ENCODE measurements at regions not wholly inside any gene's neighbourhood (a gene's known extent, or its start where the extent isn't known, plus 50 kb on each side); places are given as distances from the start of the nearest gene placed in this dataset.

- no peak for DNase-seq
Observed at GRCh38 chr6:87935196-87935595, 112.4 kb upstream of the SPACA1 start.

DNA sequence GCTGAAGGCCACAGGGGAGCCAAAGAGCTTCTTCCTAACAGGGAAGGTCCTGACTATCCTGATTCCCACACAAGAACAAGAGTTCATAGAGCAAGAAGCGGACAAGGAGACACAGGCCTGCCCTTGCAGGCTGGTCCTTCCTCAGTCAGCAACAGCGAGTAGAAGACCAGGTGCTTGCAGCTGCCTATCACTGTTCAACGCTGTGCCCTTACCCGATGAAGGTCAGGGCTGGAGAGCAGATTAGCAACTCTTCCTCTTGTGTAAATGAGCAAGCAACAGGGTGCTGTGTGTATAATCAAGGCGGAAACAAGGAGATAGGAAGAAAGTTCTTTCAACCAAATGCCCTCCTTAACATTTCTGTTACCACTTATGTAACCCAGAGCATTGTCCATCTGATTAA, 115.3 kb upstream of the SPACA1 start:
- no peak for DNase-seq

- peak; percentile 92 for DNase-seq
Observed at GRCh38 chr6:87929843-87930288, 117.8 kb upstream of the SPACA1 start.

DNA sequence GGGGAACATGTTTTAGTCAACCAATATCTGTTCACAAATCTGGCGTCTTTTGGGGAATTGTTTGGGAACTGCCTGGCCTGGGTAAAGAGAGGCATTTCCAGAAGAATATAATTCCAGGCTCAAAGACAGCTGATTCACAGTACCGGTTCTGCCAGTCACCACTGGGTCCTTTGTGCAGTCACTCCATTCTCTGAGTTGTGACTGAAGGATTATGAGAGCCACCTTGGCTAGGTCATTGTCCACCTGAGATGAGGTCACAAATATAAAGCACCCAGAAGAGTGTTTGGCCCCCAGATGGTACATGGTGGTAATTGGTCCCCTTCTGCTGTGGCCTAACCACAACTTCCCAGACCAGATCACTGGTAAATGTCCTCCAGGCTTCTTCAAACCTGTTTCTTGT, 121.0 kb upstream of the SPACA1 start:
- DNase-seq: no peak

- DNase-seq: no peak
Observed at GRCh38 chr6:87926072-87926471, 121.6 kb upstream of the SPACA1 start.

DNA sequence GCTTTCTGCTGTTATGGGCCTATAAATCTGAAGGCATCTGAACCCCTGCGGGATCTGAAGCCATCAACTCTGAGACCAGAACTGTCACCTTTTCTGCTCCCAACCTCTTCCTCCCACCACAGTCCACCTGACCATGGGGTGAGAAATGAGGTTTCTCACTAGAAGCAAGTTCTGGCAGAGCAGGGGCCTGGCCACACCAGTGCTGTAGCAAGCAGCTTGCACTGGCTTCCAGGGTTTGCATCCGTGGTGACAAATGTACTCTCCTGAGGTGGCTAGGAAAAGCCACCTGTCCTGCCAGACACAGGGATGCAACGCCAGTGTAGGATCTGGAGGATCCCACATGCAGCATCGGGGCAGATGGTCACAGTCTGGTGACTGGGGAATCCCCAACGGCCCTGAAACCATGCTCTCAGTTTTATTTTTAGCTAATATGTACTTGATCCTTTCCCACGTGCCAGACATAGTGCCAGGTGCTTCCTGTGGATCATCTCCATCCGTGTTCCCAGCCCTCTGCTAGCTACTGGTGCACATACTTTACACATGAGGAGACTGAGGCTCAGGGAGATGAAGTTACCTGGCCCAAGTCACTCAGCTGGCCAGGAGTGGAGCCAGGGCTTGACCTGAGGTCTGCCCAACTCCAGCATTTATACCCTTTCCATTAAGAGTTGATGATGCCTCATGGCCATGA, 122.1 kb upstream of the SPACA1 start:
- peak; percentile 14 for DNase-seq

DNA sequence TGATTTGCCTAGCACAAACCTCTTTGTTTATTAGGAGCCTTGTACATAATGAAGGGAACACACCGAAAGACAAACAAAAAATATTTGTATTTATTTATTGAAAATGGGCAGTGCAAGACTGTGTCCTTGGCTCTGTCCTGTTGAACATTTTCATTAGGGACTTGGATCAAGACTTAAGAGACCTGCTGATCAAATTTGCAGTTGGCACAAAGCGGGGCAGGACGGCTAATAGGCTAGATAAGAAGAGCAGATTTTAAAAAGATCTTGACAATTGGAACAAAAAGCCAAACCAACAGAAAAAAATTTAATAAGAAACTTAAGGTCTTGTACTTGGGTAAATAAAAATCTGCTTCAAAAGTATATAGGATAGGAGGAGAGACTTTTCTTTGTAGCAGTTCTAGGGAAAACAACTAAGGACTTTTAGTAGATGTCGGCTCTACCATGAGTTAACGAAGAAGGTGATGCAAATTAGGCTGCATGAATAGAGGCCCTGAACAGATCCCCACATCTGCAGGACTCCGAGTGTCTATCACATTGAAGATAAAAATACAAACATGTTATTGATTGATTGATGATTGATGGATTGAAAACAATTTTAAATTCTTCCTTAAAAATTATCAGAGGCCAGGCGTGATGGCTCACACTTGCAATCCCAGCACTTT, 124.1 kb upstream of the SPACA1 start:
- DNase-seq: no peak

DNA sequence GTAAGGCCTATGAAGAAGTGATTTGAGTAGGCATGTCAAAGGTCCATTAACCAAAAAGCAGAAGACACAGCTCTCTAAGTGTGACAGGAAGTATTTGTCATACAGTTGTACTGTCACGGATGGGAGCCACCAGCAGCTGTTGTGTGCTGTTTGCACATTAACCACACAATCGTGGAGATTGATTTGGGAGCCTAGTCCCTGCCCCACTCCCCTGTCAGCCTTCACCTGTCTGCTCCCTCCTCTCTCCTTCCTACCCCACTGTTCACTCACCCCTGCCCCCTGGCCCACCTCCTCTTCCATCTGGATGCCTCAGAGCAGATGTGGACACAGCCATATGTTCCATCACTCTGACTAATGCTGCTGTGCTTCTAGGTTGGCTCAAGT, 124.7 kb upstream of the SPACA1 start:
- peak; percentile 76 for DNase-seq

GRCh38 chr6:87922196-87922946, 125.3 kb upstream of the SPACA1 start:
- DNase-seq: peak; percentile 33

GRCh38 chr6:87921034-87921433, 126.6 kb upstream of the SPACA1 start:
- no peak for DNase-seq

DNA sequence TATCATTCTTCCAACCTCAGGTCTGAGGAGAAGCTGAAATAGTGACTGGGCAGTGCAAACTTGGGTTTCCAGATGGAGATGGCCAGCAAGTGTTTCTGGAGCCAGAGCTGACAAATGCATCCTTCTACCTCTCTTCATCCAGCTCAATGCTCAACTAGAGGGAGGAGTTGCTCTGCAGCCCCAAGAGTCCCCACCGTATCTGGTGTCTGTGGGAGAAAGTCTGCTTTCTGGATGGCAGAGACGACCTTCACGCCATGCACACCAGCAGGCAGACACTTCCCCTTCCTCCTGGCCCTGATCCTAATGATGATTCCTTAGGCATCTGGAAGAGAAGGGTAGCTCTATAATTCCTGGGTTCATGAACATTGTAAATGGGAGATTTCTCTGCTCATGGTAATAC, 127.4 kb upstream of the SPACA1 start:
- DNase-seq: no peak

DNA sequence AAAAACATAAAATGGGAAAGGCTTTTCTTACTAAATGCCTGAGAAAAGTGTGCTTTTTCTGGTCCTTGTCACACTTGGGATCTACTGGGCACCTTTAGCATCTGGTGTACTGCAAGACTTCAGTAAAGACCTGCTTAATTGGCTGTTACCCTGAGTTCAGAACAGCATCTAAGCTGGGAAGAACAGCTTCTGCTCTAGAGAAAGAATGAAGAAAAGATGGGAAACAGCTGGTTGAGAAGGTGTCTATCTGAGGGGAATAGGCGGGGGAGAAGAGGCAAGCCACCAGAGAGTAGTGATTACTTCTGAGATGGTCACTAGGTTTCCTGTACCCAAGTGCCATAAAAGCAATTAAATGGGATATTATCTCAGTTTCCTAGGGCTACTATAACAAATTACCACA, 128.2 kb upstream of the SPACA1 start:
- no peak for DNase-seq

- no peak for DNase-seq
Observed at GRCh38 chr6:87919001-87919400, 128.6 kb upstream of the SPACA1 start.

DNA sequence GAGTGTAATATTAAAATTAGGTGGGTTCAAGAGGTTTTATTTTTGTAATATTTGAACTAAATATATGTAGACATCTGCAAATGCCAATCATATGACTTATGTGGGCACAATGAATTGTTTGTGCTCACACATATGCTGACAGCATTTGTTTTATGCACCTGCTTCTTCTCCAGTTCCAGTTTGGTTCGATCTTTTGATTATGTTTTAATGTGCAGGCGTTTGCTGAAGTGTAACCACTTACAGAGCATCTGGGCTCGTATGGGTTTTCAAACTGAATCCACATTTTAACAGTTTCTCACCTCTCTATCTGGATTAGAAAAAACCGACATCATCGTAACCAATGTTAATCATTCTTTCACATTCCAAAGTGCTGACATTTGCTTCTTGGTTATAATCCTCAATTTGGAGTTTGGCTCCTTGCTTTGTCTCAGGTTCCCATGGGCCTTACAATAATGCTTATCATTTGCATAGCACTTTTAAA, 129.1 kb upstream of the SPACA1 start:
- no peak for DNase-seq

- DNase-seq: no peak
Observed at GRCh38 chr6:87917886-87918285, 129.8 kb upstream of the SPACA1 start.

GRCh38 chr6:87916446-87916845, 131.2 kb upstream of the SPACA1 start:
- DNase-seq: no peak

DNA sequence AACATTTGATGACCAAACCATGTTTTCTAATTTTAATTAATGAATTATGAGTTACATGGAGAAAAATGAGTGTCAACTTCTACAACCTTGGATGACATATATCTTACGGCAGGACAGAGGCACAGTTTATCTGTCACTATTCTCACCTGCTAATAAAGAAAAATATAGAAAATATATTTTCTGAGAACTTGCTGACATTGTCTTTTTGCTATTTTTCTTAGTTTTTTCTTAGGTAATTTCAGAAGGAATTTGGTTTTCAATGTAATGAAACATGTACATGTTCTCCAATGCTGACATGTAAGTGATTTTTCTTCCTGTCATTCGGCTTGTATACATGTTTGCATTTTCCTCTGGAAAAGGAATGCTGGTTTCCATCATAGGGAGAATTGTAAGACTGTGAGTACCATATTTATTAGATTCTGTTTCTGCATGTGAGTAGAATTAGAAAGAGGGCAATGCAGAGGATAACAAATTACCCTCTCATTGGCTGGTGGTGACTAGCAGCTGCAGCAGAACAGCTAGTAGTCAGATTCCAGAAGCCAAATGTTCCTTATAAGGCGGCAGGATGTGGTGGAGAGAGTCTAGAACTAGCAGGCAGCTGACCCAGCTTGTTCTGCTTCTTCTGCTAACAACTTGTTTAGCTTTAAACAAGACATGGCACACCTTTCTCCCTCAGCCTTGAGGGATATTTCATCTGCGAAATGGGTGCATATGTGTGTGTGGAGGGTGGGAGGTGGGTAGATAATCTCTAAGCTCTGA, 132.8 kb upstream of the SPACA1 start:
- no peak for DNase-seq

DNA sequence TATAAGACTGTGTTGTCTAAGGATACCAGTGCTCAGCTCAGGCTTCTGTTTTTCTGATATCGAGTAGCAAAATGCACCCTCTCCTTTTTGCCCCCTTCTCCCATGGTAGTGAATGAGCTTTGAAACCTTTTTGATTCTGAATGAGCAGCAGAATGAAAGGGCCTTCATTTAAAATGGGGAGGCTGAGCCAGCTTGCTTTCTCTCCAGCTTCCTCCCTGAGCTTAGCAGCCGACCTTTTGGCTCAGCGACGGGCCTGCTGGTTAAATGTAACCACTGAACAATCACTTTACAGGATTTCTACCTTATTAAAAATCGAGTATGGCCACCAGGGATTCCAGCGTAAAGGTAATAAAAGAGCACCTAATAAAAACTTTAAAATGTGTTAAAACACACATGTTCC, 133.7 kb upstream of the SPACA1 start:
- no peak for DNase-seq

DNA sequence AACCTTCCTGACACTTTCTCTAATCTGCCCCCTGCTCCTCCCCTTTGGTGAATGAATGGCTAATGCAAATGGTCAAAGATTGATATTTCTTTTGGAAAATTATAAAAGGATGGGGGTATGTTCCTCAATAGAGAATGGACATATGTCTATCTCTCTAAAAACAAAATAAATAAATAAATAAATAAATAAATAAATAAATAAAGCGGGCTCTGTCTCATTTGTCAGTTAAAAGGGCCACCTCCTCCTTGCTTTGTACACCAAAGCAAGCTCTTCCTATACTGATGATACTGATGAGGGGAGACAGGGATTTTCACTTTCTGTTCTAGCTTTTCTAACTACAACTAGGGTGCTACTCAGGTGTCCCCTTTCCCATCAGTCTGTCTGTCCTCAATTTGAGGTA, 135.5 kb upstream of the SPACA1 start:
- DNase-seq: no peak

DNA sequence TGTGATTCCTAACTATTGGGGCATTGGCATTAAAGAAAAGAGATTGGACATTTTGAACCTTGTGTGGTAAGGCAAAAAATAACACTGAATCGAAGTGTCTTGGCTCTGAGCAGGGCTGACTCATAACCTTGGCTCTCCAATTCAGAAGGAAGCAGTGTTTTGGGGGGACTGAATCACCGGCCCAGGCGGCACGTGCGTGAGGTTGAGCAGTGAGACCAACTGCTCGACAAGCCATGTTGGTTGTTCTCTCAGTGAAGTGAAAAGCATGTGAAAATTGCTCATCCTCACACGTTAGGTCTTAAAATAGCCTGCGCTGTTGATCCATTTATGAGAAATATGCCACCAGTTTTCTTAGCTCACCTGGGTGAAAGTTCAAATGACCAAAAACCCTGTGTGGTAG, 137.8 kb upstream of the SPACA1 start:
- no peak for DNase-seq

DNA sequence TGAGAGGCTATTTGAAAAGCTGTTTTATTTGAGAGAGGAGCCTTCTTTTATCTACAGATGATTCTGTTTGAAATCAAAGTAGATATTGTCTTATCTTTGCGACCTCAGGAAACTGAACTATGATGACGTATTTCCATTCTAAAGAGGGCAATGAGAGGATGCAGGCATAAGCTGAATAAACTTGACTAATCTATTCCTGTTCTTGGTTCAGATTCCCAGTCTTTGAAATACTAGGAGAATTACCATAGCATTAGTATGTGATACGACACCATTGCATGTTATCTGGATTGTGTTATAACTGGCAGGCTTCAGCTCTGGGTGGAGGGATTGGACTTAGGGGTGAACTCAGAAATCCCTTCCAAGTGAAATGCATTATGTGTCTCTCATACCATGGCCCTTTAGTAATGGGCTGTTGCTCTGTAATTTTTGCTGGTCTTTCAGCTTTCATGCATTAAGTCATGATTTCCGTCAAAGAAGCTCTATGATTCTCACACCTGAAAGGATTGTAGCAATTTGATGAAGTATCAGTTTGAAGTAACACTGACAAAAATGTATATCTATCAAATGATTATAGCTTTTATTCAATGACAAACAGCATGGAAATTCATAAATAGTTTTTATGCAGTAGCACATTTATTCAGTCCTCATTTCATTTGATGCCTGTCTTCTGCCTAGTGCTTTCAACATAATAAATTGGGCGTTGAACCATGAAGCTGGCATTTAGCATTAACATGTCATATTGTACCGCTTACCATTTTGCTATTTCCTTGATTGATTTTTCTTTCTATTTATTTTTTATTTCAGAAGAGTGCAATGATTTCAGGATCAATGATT, 138.4 kb upstream of the SPACA1 start:
- DNase-seq: no peak

GRCh38 chr6:87907521-87907920, 140.1 kb upstream of the SPACA1 start:
- DNase-seq: no peak

Measured in NCI-H69 (cell line).